Left lobe of liver (tissue), 2 donors: ENCODE measurements at regions not wholly inside any gene's neighbourhood (a gene's known extent, or its start where the extent isn't known, plus 50 kb on each side); places are given as distances from the start of the nearest gene placed in this dataset.
"Not testable (repeated sequence)": the region's sequence is repeated elsewhere in the genome, so short reads cannot be mapped to it uniquely, and the experiment has no call there.

ENCODE experiments used
- ATAC-seq: fragments of 200-7000 bp; cut with Tn5 transposase; one replicate; pipeline ENCODE4 v1.9.1; 2020; ENCODE audit warnings: mild to moderate bottlenecking, moderate library complexity
- DNase-seq: peaks from one replicate; pipeline ENCODE4 v3.0.0-alpha.2; 2020; ENCODE audit warnings: low spot score
- donor health status: DM: no; HTN: no; CAD: no; lungs with moderate emphysema.
- donor health status: DM: no; HTN: yes; CAD: no.

GRCh38 chr9:99472240-99472915 is 250.3 kb downstream of the SEC61B start:
- no peak for ATAC-seq
- no peak for DNase-seq

GRCh38 chr9:99472916-99473245 is 250.8 kb downstream of the SEC61B start:
- ATAC-seq: no peak
- no peak for DNase-seq

GRCh38 chr9:99474186-99474585 is 252.1 kb downstream of the SEC61B start:
- no peak for DNase-seq
- ATAC-seq: no peak

DNA sequence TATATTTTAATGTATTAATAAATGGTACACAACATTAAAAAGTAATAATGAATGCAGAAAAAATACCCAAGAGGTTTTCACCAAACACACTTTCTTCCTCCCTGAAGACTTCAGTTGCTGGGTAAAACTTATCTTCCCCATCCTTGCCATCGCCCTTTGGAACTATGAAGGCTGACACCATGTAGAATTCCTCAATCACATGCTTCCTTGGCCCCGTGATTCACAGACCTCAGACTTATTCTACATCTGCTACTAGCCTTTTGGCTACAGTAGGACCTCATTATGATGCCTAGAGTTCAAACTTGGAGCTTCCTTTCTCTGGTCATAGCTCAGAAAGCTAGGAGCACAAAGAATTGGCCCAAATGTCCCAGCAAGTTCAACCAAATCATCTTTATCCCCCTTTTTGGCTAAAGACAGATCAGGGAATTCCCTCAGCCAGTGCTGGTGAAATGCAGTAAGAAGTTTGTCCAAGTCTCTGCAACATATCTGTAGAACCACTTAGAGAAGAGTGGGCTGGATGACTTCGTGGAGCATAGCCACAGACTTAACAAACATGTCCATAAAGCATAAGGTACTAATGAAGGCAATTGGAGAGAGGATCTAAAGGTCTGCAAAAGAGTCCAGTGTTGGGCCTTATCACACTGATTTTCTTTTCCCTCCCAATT is 253.5 kb downstream of the SEC61B start:
- no peak for DNase-seq
- no peak for ATAC-seq

DNA sequence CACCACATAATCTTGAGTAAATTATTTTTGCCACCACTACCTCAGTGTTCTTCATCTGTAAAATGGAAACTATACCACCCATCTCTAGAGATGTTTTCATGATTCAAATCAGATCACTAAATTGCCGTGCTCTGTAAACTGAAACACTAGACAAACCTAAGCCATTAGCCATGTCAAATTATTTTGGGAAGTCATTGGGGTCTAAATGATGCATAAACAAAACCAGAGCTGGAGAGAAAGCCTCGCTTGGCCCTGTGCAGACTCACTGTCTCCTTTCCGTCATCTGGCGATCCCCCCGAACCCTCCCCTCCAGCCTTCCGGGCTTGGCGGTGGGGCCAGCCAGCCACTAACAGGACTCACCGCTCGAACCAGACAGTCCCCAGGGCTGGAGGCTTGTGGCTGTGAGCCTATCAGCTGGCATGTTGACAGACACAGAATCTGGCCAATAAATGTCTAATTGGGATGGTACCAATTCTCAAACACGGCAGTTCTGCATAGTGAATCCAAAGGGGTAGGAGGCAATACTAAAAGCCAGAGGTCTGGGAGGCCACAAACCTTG is 256.5 kb downstream of the SEC61B start:
- DNase-seq: no peak

GRCh38 chr9:99479929-99480328 is 257.8 kb downstream of the SEC61B start:
- ATAC-seq (no peak), DNase-seq (no peak)

More for the DNA sequence above, 256.5 kb downstream of the SEC61B start:
- no peak for ATAC-seq

- DNase-seq (no peak), ATAC-seq (no peak)
Observed at GRCh38 chr9:99485459-99485858, 263.4 kb downstream of the SEC61B start.

- ATAC-seq (no peak), DNase-seq (no peak)
Observed at GRCh38 chr9:99486684-99487083, 264.6 kb downstream of the SEC61B start.

DNA sequence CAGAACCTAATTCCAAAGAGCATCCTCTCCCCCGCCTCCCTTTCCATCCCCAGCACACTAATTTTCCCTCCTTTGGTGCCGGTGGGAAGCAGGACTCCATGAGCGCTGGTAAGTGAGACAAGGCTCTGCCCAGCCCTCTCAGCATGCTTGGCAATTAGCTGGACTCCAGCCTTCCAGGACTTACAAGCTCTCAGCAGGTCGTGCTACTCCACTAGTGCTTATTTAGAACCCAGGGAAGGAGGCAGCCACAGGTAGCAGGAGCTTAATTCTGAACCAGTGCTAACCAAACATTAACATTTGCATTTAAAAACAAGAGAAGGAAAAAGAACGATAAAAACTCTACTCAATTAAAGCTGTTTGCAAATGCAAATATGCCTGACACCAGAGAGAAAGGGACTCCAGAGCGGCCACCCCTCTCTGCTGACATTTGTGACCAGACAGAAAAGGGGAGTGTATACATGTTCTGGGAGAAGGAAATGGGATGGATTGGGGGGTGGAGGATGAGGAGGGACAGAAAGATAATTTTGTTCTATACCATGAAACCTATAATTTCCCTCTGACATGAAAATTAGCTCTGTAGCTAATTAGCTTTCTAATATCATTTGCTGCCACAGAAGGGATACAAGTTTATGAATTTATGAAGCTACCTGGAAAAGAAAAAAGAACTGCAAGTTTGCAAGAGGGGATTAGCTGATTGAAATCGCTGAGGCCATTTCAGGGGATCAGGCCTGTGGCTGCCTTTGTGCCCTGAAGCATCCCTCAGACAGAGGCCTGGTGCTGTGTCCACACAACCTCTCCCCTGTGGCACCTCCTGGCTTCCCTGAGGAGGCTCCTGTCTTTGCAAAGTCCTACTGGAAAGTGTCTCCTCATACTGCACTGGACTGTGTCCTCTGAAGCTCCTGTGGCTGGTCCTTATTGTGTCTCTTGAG is 266.3 kb downstream of the SEC61B start:
- no peak for ATAC-seq
- no peak for DNase-seq

DNA sequence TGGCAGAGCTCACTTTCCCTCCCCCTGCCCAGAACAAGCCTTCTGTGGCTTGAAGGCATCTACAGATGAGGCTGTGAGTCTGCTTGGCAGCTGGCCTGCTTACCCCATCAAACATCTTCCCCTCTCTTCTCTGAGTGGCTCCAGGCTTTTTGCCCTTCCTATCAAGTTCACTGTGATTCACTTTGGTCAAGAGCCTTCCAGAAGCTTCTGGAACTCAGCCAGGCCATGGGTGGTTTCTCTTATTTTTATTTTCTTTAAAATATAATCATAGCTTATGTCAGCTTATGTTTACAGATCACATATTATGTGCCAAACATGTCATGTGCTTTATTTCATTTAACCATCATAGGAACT is 267.0 kb downstream of the SEC61B start:
- no peak for ATAC-seq
- no peak for DNase-seq

GRCh38 chr9:99490729-99491128 is 268.6 kb downstream of the SEC61B start:
- no peak for ATAC-seq
- DNase-seq: no peak

DNA sequence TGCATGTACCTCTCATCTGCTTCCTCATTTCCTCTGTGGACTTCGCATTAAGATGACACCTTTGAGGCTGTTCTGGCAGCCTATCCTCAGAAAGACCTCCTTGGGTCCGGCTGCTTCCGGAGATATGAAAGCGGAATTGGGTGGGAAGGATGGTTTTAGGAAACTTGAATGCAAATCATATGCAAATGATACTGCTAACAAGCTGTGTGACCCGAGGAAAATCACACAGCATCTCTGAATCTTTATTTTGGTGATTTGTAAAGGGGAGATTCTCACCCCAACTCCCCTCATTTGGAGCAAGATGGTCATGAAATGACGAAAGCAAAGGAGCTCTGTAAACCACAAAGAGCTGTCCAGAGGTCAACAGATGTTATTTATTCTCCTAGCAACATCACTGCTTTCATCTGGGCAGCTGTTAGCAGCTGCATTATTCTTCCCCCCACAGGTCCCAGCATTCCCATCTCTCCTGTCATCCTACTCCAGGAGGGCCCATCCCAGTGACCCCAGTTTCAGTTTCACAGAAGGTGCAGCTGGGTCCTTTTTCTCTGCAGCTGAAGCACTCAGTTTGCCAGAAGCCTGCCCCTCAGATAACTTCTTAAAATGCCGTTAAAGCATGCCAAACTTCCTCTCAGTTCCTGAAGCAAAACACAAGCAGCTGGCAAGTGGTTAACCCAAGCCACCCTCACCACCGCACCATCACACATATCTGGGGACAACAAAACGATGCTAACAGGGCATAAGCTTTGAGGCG is 269.5 kb downstream of the SEC61B start:
- ATAC-seq (no peak), DNase-seq (no peak)

GRCh38 chr9:99497641-99498040 is 275.6 kb downstream of the SEC61B start:
- DNase-seq (no peak), ATAC-seq (no peak)

DNA sequence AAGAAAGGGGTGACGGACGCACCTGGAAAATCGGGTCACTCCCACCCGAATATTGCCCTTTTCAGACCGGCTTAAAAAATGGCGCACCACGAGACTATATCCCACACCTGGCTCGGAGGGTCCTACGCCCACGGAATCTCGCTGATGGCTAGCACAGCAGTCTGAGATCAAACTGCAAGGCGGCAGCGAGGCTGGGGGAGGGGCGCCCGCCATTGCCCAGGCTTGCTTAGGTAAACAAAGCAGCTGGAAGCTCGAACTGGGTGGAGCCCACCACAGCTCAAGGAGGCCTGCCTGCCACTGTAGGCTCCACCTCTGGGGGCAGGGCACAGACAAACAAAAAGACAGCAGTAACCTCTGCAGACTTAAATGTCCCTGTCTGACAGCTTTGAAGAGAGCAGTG is 276.9 kb downstream of the SEC61B start:
- not testable (repeated sequence) for DNase-seq, ATAC-seq

DNA sequence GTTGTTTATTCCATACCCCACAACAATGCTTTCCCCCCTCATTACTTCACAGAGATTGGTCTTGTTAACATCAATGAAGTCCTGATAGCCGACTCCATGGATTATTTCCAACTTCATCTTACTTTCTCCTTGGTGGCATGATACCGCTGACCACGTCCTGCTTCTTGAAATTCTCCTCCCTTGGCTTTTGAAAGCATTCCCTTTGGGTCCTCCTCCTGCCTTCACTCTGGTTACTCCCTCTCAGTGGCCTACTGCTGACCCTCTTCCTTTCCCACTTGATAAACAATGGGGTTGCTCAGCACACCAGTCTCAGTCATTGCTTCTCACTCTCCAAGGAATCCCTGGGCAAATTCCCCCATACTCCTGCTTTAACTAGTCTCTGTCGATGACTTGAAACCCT is 283.9 kb downstream of the SEC61B start:
- DNase-seq (no peak), ATAC-seq (no peak)

DNA sequence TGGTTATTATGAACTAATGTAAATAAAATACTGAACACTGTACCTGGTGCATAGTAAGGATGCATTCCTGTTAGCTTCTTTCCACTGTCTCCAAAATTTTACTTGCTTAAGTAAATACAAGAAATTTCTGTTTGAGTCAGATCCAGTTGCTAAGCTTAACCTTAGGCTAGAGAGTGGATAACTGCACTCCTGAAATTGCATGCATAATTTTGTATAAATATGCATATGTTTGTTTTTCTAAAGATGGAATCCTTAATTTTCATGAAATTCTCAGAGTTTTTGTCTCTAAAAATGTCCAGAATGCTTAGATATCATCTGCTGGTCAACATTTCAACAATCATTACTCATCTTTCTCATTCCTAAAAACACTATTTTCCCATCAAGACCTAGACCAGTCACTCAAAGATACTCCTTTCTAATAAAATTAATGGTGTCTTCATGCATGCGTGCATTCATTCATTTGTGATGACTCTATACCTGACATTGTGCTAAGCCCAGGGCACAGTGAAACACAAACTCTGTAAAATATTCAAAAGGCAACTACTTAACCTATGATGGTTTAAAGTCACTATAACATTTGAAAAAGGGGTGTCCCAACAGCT is 284.8 kb downstream of the SEC61B start:
- ATAC-seq (no peak), DNase-seq (no peak)

GRCh38 chr9:99509065-99509745 is 287.1 kb downstream of the SEC61B start:
- DNase-seq (no peak), ATAC-seq (no peak)

DNA sequence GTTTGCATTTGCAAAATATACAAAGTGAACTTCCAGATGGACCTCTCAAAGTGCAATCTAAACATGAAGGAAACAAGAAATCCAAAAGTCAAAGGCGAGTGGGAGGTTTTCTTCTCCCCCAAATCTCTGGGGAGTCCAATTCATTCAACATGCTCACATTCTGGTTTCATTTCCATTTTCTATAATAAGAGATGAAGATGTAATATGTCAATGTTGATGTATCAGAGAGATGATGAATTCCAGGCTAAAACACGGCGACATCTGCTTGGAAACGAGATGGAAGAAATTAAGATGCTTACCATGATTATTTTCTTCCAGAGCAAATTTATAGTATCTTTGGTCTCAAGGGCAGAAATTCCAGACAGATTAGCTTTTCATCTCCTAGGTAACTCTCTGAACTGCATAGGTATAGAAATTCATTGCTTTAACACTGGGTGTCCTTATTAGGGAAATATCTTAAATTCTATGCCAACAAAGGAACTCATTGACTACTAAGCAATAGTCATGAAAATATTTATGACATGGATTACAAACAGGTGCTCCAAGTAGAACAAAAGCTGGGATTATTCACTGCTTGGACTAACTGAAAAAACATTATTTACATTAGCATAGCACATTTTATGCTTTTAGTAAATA is 287.9 kb downstream of the SEC61B start:
- DNase-seq (no peak), ATAC-seq (no peak)

DNA sequence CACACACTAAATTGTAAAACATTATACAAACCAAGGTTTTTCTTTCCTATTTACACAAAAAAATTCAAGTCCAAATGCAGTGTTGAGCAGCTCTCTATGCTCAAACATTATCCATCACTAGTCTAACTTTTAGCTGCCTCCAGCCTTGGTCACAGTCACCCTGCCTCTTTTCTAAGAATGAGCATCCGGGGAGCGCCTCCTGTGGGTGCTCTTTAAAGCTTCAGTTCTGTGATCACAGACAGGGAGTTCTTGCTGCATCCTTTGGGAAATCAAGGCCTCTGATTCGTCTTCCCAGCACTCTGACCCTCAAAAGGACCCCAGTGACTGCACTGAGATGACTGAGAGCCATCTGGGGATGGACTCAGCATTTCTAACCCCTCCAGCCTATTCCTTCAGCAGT is 289.6 kb downstream of the SEC61B start:
- DNase-seq (no peak), ATAC-seq (no peak)
